Tibial nerve (tissue), 4 donors: ENCODE measurements at regions not wholly inside any gene's neighbourhood (a gene's known extent, or its start where the extent isn't known, plus 50 kb on each side); places are given as distances from the start of the nearest gene placed in this dataset.

Experiments used
- CTCF ChIP-seq, 5 experiments: fragments of 200-600 bp in 3 of 5; fragments of 450-650 bp in 2 of 5; sonication (generic) in 3 of 5; IDR thresholded peaks; one replicate each; pipeline ENCODE4 v1.5.1; 2016 to 2019; ENCODE audit warnings: antibody characterized with exemption in 5 of 5, mild to moderate bottlenecking in 3 of 5, moderate library complexity in 2 of 5
- EP300 ChIP-seq, 2 donors: sonication (generic); formaldehyde crosslinking; IDR thresholded peaks; one replicate each; pipeline ENCODE4 v1.6.1; 2017; ENCODE audit warnings: antibody characterized with exemption in 2 of 2, mild to moderate bottlenecking in 1 of 2
- POLR2A ChIP-seq, 2 donors: fragments of 450-650 bp; IDR thresholded peaks; one replicate each; pipeline ENCODE4 v1.6.1; 2017; ENCODE audit warnings: antibody characterized with exemption in 2 of 2, mild to moderate bottlenecking in 2 of 2, moderate library complexity in 2 of 2

DNA sequence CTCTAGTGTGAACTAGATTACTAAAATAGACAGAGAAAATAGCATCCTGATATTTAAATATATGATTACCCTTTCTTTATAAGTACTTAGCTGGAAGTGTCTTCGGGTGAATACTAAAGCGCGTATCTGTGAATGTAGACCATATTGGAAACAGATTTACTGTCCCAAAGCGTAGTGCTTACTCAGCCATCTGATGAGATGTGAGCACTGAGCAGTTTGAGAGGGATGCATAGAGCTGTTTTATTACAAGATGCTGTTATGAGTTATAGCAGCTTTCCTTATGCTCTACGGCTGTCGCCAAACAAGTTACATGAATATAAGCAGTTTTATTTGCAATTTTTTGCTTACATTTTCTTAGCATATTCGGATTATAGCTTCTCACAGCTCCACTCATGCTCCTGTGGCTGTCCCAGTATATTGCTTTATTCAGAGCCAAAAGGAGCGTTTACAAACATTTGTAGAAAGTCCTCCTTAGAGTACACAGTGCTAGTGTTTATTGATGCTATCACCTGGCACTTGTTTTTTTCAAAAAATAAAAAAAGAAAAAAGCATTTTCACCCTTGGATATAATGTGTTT, 981.4 kb upstream of the WWC1 start:
- TF ChIP-seq POLR2A (IDR thresholded peaks at IDR 0.05) (no peak), CTCF (IDR thresholded peaks at IDR 0.05) (no peak), EP300 (IDR thresholded peaks at IDR 0.05) (no peak)
